SK-N-SH treated with all-trans-retinoic acid at 6 μM for 48 hours (cell line): ENCODE measurements at regions not wholly inside any gene's neighbourhood (a gene's known extent, or its start where the extent isn't known, plus 50 kb on each side); places are given as distances from the start of the nearest gene placed in this dataset.

Source experiments
- CSDC2 ChIP-seq: fragments of 250-450 bp; sonication (Bioruptor Pico); IDR thresholded peaks from 2 replicates; pipeline ENCODE4 v1.5.0; 2020; ENCODE audit warnings: mild to moderate bottlenecking, moderate library complexity
- CSRNP3 ChIP-seq: fragments of 250-450 bp; sonication (Bioruptor Pico); IDR thresholded peaks from 2 replicates; pipeline ENCODE4 v1.5.1; 2021; ENCODE audit warnings: mild to moderate bottlenecking, moderate library complexity
- PATZ1 ChIP-seq: fragments of 250-450 bp; sonication (Bioruptor Pico); IDR thresholded peaks from 2 replicates; pipeline ENCODE4 v1.8.0; 2020; ENCODE audit warnings: mild to moderate bottlenecking, moderate library complexity, borderline replicate concordance
- RARB ChIP-seq: fragments of 250-450 bp; sonication (Bioruptor Pico); IDR thresholded peaks from 2 replicates; pipeline ENCODE4 v1.8.0; 2021; ENCODE audit warnings: mild to moderate bottlenecking, moderate library complexity
- SNAI2 ChIP-seq: fragments of 250-450 bp; sonication (Bioruptor Pico); IDR thresholded peaks from 2 replicates; pipeline ENCODE4 v1.5.0; 2020; ENCODE audit warnings: mild to moderate bottlenecking, moderate library complexity
- TOX ChIP-seq: fragments of 250-450 bp; sonication (Bioruptor Pico); IDR thresholded peaks from 2 replicates; pipeline ENCODE4 v1.8.0; 2021; ENCODE audit warnings: mild to moderate bottlenecking, moderate library complexity, borderline replicate concordance
- ZFP30 ChIP-seq: fragments of 450-650 bp; formaldehyde crosslinking; IDR thresholded peaks from 2 replicates; pipeline ENCODE4 v1.5.0; 2022; ENCODE audit warnings: mild to moderate bottlenecking, moderate library complexity
- TF ChIP-seq, protein P1 (sequence below): fragments of 250-450 bp; sonication (Bioruptor Pico); IDR thresholded peaks from 2 replicates; pipeline ENCODE4 v1.5.1; 2020; ENCODE audit warnings: low read depth, mild to moderate bottlenecking, moderate library complexity

DNA sequence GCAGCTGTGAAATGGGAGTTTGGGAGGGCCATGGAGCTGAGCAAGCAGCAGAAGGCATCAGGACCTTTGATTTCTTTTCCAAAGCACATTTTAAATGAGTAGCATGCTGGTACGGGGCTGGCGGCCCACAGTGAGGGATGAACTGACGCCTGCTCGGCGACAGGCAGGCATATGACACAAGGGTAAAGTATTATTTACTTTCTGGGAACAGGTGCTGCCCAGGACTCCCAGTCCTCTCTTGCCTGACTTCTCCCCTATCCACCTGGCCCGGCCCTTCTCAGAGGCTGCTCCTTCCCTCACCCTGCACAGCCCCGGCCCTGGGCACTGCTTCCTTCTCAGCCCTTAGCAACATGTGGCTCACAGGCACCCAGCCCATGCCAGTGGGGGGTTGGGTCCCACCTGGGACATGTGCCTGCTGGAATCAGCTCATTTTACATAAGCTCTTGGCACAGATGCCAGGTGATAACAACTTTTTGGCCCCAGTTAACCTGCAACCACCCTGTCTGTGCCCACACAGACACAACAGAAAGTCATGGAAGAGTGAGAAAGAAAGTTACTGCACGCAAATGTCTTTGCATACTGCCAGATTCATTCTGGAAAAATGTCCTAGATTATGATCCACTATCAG, 112.3 kb upstream of the GADD45A start:
- TF ChIP-seq CSRNP3 (CRISPR knock-in tag): no peak
- no peak for TF ChIP-seq TOX (CRISPR knock-in tag)
- no peak for TF ChIP-seq ZFP30 (CRISPR knock-in tag)
- TF ChIP-seq PATZ1 (CRISPR knock-in tag): no peak
- TF ChIP-seq, protein P1, sequence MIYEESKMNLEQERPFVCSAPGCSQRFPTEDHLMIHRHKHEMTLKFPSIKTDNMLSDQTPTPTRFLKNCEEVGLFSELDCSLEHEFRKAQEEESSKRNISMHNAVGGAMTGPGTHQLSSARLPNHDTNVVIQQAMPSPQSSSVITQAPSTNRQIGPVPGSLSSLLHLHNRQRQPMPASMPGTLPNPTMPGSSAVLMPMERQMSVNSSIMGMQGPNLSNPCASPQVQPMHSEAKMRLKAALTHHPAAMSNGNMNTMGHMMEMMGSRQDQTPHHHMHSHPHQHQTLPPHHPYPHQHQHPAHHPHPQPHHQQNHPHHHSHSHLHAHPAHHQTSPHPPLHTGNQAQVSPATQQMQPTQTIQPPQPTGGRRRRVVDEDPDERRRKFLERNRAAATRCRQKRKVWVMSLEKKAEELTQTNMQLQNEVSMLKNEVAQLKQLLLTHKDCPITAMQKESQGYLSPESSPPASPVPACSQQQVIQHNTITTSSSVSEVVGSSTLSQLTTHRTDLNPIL (CRISPR knock-in tag): no peak
- TF ChIP-seq RARB (CRISPR knock-in tag): no peak
- no peak for TF ChIP-seq CSDC2
- no peak for TF ChIP-seq SNAI2
